H9 (cell line): ENCODE measurements at regions not wholly inside any gene's neighbourhood (a gene's known extent, or its start where the extent isn't known, plus 50 kb on each side); places are given as distances from the start of the nearest gene placed in this dataset.

Experiments used
- DNase-seq: peaks from one replicate; pipeline ENCODE4 v3.0.0-alpha.2; 2017
- H2AFZ ChIP-seq: one replicate; pipeline ENCODE4 v1.6.1; 2013; ENCODE audit warnings: mild to moderate bottlenecking, low read length, control low read depth, moderate library complexity
- H2AK5ac ChIP-seq: 2 replicates; pipeline ENCODE4 v1.6.1; 2013; ENCODE audit warnings: low read length, control low read depth, mixed read lengths; ENCODE audit not compliant: insufficient read length
- H2BK120ac ChIP-seq: one replicate; pipeline ENCODE4 v1.6.1; 2013; ENCODE audit warnings: low read depth, mild to moderate bottlenecking, low read length, control low read depth, inconsistent platforms; ENCODE audit not compliant: poor library complexity, severe bottlenecking
- H2BK12ac ChIP-seq: 2 replicates; pipeline ENCODE4 v1.6.1; 2013; ENCODE audit warnings: low read length, control low read depth, mixed read lengths, low read depth; ENCODE audit not compliant: insufficient read length
- H2BK15ac ChIP-seq: 2 replicates; pipeline ENCODE4 v1.6.1; 2013; ENCODE audit warnings: low read depth, low read length, control low read depth
- H2BK20ac ChIP-seq: one replicate; pipeline ENCODE4 v1.6.1; 2013; ENCODE audit warnings: low read depth, mild to moderate bottlenecking, low read length, control low read depth, inconsistent platforms; ENCODE audit not compliant: poor library complexity, severe bottlenecking
- H2BK5ac ChIP-seq: 2 replicates; pipeline ENCODE4 v1.6.1; 2013; ENCODE audit warnings: low read length, control low read depth, mixed read lengths; ENCODE audit not compliant: insufficient read length
- H3K14ac ChIP-seq: 2 replicates; pipeline ENCODE4 v1.6.1; 2013; ENCODE audit warnings: low read length, control low read depth; ENCODE audit not compliant: insufficient read depth
- H3K18ac ChIP-seq: 2 replicates; pipeline ENCODE4 v1.6.1; 2013; ENCODE audit warnings: low read depth, mild to moderate bottlenecking, mixed read lengths, low read length, control low read depth; ENCODE audit not compliant: insufficient read length
- H3K23ac ChIP-seq: 2 replicates; pipeline ENCODE4 v1.6.1; 2013; ENCODE audit warnings: low read length, control low read depth, mixed read lengths, low read depth; ENCODE audit not compliant: insufficient read length
- H3K23me2 ChIP-seq: 2 replicates; pipeline ENCODE4 v1.6.1; 2013; ENCODE audit warnings: low read depth, mild to moderate bottlenecking, mixed read lengths, low read length, control low read depth; ENCODE audit not compliant: insufficient read length, poor library complexity, severe bottlenecking
- H3K27ac ChIP-seq: 2 replicates; pipeline ENCODE4 v1.5.1; 2013; ENCODE audit warnings: low read length, control low read depth, mixed read lengths, low read depth; ENCODE audit not compliant: insufficient read length
- H3K27me3 ChIP-seq: 2 replicates; pipeline ENCODE4 v1.6.1; 2013; ENCODE audit warnings: low read length, control low read depth, inconsistent platforms; ENCODE audit not compliant: insufficient read depth
- H3K4ac ChIP-seq: 2 replicates; pipeline ENCODE4 v1.6.1; 2013; ENCODE audit warnings: low read depth, mild to moderate bottlenecking, control low read depth, inconsistent platforms, low read length, moderate library complexity
- H3K4me1 ChIP-seq: 2 replicates; pipeline ENCODE4 v1.6.1; 2013; ENCODE audit warnings: low read length, control low read depth, inconsistent platforms; ENCODE audit not compliant: insufficient read depth
- H3K4me2 ChIP-seq: 2 replicates; pipeline ENCODE4 v1.6.1; 2013; ENCODE audit warnings: low read length, control low read depth, mixed read lengths; ENCODE audit not compliant: insufficient read length, insufficient read depth
- H3K56ac ChIP-seq: 2 replicates; pipeline ENCODE4 v1.6.1; 2013; ENCODE audit warnings: low read depth, mild to moderate bottlenecking, mixed read lengths, low read length, control low read depth; ENCODE audit not compliant: insufficient read length
- H3K79me1 ChIP-seq: 2 replicates; pipeline ENCODE4 v1.6.1; 2013; ENCODE audit warnings: low read depth, mild to moderate bottlenecking, moderate library complexity, low read length, control low read depth, inconsistent platforms; ENCODE audit not compliant: insufficient read depth, poor library complexity, severe bottlenecking
- H3K79me2 ChIP-seq: 2 replicates; pipeline ENCODE4 v1.6.1; 2013; ENCODE audit warnings: low read length, control low read depth, inconsistent platforms; ENCODE audit not compliant: insufficient read depth
- H3K9ac ChIP-seq: 2 replicates; pipeline ENCODE4 v1.6.1; 2013; ENCODE audit warnings: low read length, control low read depth, mixed read lengths; ENCODE audit not compliant: insufficient read length; ENCODE audit errors: extremely low read depth
- H3K9me3 ChIP-seq: one replicate; pipeline ENCODE4 v1.6.1; 2013; ENCODE audit warnings: low read depth, low read length, inconsistent platforms; ENCODE audit not compliant: control insufficient read depth
- H3T11ph ChIP-seq: one replicate; pipeline ENCODE4 v1.6.1; 2013; ENCODE audit warnings: mild to moderate bottlenecking, low read length, control low read depth, inconsistent platforms
- H4K20me1 ChIP-seq: one replicate; pipeline ENCODE4 v1.6.1; 2013; ENCODE audit not compliant: control insufficient read depth, insufficient read length, insufficient read depth
- H4K5ac ChIP-seq: 2 replicates; pipeline ENCODE4 v1.6.1; 2013; ENCODE audit warnings: low read depth, mild to moderate bottlenecking, mixed read lengths, low read length, control low read depth; ENCODE audit not compliant: insufficient read length
- H4K8ac ChIP-seq: replicated peaks from 2 replicates; pipeline ENCODE4 v1.6.1; 2013; ENCODE audit warnings: low read length, control low read depth, mixed read lengths, low read depth; ENCODE audit not compliant: insufficient read length
- H4K91ac ChIP-seq: 2 replicates; pipeline ENCODE4 v1.6.1; 2013; ENCODE audit warnings: low read depth, mild to moderate bottlenecking, moderate library complexity, mixed read lengths, low read length, control low read depth; ENCODE audit not compliant: insufficient read length
- H3K27ac Mint-ChIP-seq, 3 experiments: 2 replicates in 2 of 3; 3 replicates in 1 of 3; pipeline ENCODE4 v1.8.0; 2020 to 2021; ENCODE audit warnings: mixed read lengths in 3 of 3, mild to moderate bottlenecking in 1 of 3, moderate library complexity in 1 of 3
- H3K27me3 Mint-ChIP-seq: 2 replicates; pipeline ENCODE4 v1.8.0; 2021; ENCODE audit warnings: low read depth, mild to moderate bottlenecking, moderate library complexity, mixed read lengths
- H3K36me3 Mint-ChIP-seq, 3 experiments: 2 replicates in 2 of 3; 3 replicates in 1 of 3; pipeline ENCODE4 v1.8.0; 2020 to 2021; ENCODE audit warnings: low read depth in 3 of 3, mixed read lengths in 3 of 3; ENCODE audit not compliant: insufficient read depth in 1 of 3
- H3K4me1 Mint-ChIP-seq, 2 experiments: 2 replicates each; pipeline ENCODE4 v1.8.0; 2020; ENCODE audit warnings: mixed read lengths in 2 of 2
- H3K4me3 Mint-ChIP-seq, 2 experiments: 2 replicates in 1 of 2; 3 replicates in 1 of 2; pipeline ENCODE4 v1.8.0; 2020 to 2021; ENCODE audit warnings: mild to moderate bottlenecking in 2 of 2, mixed read lengths in 2 of 2, moderate library complexity in 1 of 2
- H3K9me3 Mint-ChIP-seq, 2 experiments: 2 replicates in 1 of 2; 3 replicates in 1 of 2; pipeline ENCODE4 v1.8.0; 2020; ENCODE audit warnings: mild to moderate bottlenecking in 2 of 2, mixed read lengths in 2 of 2, moderate library complexity in 1 of 2
- WGBS: extraction: QIAGEN DNeasy Blood & Tissue Kit; methylation state at CpG from one replicate; pipeline ENCODE4 v1.1.7; 2013; ENCODE audit warnings: missing lambda C conversion rate, low lambda C conversion rate, mixed read lengths; ENCODE audit not compliant: insufficient read length; ENCODE audit errors: extremely low coverage; 5-methylcytosine and 5-hydroxymethylcytosine counted together
- TF ChIP-seq, protein P1 (sequence below): fragments of 200-600 bp; sonication (generic); conservative IDR thresholded peaks from 3 replicates; pipeline ENCODE4 v1.8.0; 2021; ENCODE audit warnings: antibody characterized with exemption, mild to moderate bottlenecking

DNA sequence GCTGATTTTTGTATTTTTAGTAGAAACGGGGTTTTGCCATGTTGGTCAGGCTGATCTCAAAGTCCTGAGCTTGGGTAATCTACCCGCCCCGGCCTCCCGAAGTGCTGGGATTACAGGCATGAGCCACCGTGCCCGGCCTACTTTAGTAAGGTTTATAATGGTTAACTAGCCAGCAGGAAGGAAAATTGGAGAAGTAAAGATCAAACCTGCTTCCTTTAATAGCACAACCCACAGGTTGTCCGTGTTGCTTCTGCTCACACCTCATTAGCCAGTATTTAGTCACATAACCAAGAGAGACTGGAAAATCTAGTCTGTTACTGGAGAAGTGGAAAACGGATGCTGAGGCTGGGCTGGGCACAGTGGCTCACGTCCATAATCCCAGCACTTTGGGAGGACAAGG, 51.9 kb upstream of the TBL1XR1 start:
- Mint-ChIP-seq H3K9me3 (peaks cover 0 to 6% of the 10 kb centered on the region in 2 experiments; a peak in 3 of 5 replicates), H3K36me3 (peaks cover 0 to 6% (median 0%) of the 10 kb centered on the region in 3 experiments; a peak in 3 of 7 replicates), H3K27ac (no peak overlapping the region; a peak in 1 of 7 replicates), H3K4me1 (peaks cover 5 to 7% of the 10 kb centered on the region in 2 experiments), H3K4me3 (no peak overlapping the region), H3K27me3 (no peaks in the 10 kb centered on the region)
- DNase-seq, result no peak
- Histone ChIP-seq H2AK5ac (no peak overlapping the region), H2BK20ac (no peak overlapping the region), H2BK15ac (no peak overlapping the region), H3K23me2 (no peaks in the 10 kb centered on the region), H2BK120ac (no peak overlapping the region), H2AFZ (no peak overlapping the region), H3K9me3 (no peaks in the 10 kb centered on the region), H2BK12ac (no peak overlapping the region), H3K4me2 (no peak overlapping the region), H3K79me2 (no peaks in the 10 kb centered on the region), H3K14ac (no peak overlapping the region), H3T11ph (no peak overlapping the region), H3K79me1 (no peaks in the 10 kb centered on the region), H3K23ac (no peak overlapping the region), H3K56ac (no peak overlapping the region), H4K91ac (no peak overlapping the region), H2BK5ac (no peak overlapping the region), H3K27ac (no peak overlapping the region), H3K9ac (no peak overlapping the region), H4K20me1 (no peaks in the 10 kb centered on the region), H4K5ac (no peak overlapping the region), H3K4ac (no peak overlapping the region), H3K27me3 (no peaks in the 10 kb centered on the region), H3K18ac (no peak overlapping the region), H3K4me1 (no peaks in the 10 kb centered on the region), H4K8ac (no peak overlapping the region)
- TF ChIP-seq, protein P1, sequence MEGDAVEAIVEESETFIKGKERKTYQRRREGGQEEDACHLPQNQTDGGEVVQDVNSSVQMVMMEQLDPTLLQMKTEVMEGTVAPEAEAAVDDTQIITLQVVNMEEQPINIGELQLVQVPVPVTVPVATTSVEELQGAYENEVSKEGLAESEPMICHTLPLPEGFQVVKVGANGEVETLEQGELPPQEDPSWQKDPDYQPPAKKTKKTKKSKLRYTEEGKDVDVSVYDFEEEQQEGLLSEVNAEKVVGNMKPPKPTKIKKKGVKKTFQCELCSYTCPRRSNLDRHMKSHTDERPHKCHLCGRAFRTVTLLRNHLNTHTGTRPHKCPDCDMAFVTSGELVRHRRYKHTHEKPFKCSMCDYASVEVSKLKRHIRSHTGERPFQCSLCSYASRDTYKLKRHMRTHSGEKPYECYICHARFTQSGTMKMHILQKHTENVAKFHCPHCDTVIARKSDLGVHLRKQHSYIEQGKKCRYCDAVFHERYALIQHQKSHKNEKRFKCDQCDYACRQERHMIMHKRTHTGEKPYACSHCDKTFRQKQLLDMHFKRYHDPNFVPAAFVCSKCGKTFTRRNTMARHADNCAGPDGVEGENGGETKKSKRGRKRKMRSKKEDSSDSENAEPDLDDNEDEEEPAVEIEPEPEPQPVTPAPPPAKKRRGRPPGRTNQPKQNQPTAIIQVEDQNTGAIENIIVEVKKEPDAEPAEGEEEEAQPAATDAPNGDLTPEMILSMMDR, result no peak
- no CpG with 5 or more reads among the region's 9 CpGs for WGBS
